VCaP (cell line): ENCODE measurements at regions not wholly inside any gene's neighbourhood (a gene's known extent, or its start where the extent isn't known, plus 50 kb on each side); places are given as distances from the start of the nearest gene placed in this dataset.

Experiments used
- H3K27ac ChIP-seq: fragments of 450-650 bp; 2 replicates; pipeline ENCODE4 v1.5.1; 2017
- CTCF ChIP-seq: fragments of 450-650 bp; conservative IDR thresholded peaks from 2 replicates; pipeline ENCODE4 v1.5.1; 2017; ENCODE audit warnings: mild to moderate bottlenecking, moderate library complexity

GRCh38 chr4:17220816-17221215, 291.1 kb downstream of the QDPR start:
- no peak overlapping the region for H3K27ac ChIP-seq
- TF ChIP-seq CTCF, result no peak

DNA sequence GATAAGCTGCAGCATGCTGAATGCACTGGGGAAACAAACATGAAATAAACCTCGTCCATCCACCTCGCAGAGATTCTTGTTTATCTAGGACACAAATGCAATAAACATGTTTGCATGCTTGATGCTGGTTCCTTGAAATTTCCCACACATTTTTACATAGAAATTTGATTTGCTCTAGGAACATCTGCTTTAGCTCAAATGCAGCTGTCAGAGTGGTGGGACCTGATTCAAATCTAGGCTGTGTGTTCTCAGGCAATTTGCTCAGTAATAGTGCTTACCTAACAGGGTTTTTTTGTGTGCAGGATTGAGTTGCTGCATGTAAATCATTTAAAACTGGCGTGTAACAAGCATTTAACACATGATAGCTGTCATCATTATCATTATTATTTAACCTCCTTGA, 293.1 kb downstream of the QDPR start:
- H3K27ac ChIP-seq, result no peak overlapping the region
- no peak for TF ChIP-seq CTCF

DNA sequence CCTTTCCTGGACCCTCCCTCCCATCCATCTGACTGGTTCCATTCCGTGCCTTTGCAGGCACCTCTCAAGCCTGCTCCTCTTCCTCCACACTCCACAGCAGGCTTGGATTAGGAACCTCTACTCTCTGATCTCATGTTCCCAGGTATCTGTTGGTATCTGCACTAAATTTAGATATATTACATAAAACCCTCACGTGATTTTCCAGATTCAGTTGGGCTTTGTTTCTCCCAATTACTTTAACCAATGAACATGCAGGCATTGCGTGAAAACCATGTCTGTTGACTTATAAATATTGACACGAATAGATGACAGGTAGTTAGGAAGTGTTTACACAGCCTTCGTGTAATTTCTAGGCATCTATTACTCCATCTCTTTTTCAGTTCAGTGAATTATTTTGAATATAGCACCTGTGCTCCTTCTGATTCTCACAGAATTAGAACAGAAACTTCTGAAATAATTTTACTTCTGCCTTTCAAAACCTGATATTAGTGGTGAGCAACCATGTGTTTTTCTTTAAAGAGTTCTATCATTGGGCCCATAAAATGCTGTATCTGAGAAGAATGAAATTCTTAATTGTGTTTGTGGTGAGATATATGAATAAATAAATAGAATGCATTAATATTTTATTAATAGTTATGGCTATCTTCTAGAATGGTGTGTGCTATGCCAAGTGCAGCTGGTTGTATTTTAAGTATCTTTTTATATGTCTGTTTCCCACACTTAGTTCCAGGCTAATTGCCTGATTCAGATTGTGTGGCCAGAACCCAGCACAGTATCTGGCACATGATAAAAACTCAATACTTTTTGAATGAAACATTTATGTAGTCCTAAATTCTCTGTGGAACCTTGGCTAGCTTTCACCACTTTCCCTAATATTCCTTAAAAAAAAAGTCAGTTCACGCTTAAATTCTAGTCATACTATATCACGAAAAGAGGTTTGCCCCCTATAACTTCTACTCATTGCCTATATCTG, 304.8 kb downstream of the QDPR start:
- H3K27ac ChIP-seq, result no peak overlapping the region
- TF ChIP-seq CTCF, result no peak

- TF ChIP-seq CTCF, result no peak
- no peak overlapping the region for H3K27ac ChIP-seq
Measured at GRCh38 chr4:17204908-17205307, 306.5 kb upstream of the LDB2 start.

DNA sequence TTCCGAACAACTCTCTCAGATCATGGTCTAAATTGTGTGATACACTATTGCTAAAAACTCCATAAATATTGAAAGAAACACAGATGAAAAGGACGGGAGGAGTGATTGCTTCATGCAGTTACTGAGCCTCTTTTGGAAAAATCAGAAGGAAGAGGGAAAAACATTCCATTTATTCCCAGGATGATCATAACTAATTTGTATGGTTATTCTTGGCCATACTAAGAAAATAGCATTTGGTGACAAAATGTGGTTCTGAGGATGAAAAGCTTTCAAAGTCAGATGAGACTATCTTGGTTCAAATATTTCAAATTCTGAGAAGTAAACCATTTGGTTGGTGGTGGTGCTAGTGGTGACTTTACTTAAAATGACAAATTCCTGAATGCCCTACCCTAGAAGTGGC, 305.4 kb upstream of the LDB2 start:
- TF ChIP-seq CTCF, result no peak
- no peak overlapping the region for H3K27ac ChIP-seq

DNA sequence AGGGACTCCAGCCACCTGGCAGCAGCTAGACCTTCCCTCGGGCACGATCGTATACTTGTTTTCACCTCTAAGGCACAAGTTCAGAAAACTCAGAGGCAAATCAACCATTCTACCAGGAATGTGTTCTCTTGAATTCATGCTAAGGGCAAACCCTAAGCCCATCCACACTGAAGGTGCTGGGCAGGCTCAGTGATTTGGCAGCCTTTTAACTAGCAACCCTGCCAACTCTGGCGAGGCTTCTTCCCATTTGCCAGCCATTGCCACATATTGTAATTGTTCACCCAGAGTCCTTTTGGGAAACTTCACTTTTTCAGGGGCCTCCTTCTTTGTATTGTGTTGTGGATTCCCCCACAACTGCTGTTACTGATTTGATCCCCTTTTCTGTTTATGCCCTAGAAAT, 298.6 kb upstream of the LDB2 start:
- no peak overlapping the region for H3K27ac ChIP-seq
- no peak for TF ChIP-seq CTCF

DNA sequence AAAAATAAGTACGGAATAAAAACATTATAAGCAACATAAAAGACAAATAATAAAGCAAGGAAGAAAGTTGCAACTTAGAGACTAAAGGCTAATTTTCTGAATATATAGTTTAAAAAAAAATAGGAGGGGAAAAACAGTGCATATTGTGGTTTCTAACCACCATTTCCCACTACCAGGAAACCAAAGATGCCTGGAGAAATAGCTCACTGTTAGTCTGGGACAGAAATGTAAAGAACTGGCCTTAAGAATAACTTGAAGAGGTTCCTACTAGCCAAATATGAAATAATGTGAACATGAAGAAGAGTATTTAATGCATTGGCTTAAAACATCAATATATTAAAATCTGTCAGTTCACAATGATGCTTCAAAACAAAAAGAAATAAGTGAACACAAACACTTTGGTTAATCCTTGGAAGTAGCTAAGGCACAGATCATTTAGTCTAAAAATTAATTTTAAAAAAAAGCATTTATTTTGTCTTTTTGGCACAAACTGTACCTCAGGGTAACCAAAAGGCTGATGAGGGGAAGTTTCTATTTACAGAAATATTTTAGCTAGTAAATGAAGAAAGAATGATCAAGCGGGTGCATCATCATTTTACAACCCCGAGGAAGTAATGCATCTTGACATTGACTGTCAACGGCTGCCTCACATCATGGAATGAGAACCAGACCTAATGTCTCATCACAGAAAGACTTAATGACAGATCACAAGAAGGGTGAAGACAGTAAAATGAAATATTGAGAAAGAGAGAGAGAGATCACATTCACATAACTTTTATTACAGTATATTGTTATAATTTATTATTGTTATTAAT, 297.2 kb upstream of the LDB2 start:
- H3K27ac ChIP-seq, result no peak overlapping the region

More for the DNA sequence above, 297.2 kb upstream of the LDB2 start:
- no peak for TF ChIP-seq CTCF
